ENCODE measurements at regions not wholly inside any gene's neighbourhood (a gene's known extent, or its start where the extent isn't known, plus 50 kb on each side); places are given as distances from the start of the nearest gene placed in this dataset.

DNA sequence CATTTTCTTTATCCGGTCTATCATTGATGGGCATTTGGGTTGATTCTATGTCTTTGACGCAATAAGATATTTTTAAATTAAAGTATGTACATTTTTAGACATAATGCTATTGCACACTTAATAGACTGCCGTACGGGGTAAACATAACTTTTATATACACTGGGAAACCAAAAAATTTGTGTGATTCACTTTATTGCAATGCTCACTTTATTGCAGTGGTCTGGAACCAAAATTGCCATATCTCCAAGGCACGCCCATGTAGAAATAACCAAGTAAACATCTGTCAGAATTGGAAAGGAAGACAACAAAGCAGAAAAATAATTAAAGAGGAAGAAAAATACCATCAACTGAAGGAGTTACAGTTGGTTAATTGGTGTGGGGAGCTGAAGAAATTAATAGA lies 205.8 kb upstream of the CTAGE1 start:
- DNase-seq, result no peak

DNA sequence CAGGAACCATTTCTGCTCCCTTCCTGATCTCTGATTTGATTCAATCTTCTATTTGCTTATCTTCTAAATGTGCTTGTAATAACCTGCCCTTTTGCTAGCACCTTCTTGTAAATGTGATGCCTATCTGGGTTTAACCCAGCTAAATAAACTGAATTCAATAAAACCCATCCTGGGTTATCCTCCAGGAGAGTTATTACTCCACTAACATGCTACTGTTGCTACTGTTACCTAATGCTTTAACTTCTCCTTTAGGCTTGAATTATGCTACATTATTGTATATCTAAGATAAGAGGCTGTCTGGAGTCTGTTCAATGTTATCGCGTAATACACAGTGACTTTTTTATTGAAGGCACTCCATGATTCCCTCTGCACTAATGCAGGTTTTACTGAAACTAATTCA lies 206.5 kb upstream of the CTAGE1 start:
- DNase-seq, result no peak

DNA sequence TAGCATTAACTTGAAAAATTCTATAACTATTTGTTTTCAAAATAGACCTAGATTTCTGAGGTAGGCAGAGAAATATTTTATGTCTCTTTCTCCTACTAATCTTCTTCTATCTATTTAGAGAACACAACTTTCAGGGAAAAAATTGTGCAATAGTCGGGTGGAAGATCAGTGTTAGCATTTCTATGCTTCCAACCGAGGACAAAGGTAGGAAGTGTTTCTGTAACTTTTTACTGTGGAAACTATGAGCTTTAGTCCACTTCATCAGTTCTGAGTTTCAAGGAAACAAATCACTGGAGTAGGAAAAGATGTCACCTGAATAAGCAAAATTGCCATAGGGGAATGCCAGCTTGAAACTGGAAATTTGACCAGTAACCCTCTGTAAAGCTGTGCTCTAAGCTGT lies 207.7 kb upstream of the CTAGE1 start:
- DNase-seq, result no peak

DNA sequence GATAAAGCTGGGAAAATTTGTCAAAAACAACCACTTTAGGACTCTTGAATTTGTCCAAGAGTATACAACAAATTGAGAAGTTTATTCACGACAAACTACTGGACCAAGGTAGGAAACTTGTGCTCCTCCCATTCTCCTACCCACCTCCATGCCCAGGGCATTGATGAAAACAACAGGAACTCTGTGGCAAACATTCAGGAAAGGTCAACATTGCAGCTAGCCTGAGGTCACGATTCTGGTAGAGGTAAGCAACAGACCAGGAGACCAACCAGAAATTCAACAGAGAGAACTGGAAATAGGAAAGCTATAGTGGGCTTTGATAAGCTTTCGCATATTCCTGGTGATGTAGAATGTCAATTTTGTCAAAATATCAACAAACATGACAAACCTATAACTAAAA lies 209.1 kb upstream of the CTAGE1 start:
- DNase-seq, result no peak

DNA sequence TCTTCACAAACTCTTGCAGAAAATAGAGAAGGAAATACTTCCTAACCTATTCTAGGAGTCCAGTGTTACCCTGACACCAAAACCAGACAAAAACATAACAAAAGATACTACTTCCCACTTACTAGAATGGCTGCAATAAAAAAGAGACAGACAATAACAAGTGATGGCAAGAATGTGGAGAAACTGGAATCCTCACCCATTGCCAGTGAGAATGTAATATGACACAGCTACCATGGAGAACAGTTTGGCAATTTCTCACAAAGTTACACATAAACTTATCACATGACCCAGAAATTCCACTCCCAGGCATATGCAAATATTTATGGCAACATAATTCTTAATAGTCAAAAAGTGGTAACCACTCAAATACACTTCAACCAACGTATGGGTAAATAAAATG lies 209.8 kb upstream of the CTAGE1 start:
- DNase-seq, result no peak

DNA sequence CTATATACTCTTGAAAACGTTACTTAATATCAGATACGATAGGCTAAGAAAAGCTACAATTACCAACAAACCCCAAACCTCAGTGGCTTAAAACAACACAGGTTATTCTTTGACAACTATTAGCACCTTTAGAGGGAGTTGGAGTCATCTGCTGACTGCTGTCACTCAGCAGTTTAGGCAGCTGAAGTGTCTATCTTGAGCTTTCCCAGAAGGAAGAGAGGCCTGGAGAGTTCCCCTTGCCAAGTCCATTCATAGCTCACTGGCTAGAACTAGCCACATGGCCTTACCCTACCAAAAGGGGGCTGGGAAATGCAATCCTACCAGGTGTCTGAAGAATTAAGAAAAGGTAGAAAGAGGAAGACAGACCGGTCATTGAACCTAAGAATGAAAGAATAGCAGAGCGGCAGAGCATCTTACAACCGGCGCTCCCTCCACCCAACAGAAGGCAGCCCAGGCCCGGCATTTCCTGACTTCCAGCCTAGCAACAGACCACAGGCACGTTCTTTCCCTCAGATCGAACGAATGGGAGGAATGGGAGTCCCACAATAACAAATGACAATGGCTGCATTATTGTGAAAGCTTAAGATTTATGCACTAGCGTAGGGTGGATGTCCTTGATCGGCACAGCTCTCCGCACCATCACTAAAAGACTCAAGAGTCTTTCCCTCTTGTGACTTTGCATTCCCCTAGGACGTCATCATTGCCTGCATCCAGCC lies 211.2 kb upstream of the CTAGE1 start:
- no peak for DNase-seq

DNA sequence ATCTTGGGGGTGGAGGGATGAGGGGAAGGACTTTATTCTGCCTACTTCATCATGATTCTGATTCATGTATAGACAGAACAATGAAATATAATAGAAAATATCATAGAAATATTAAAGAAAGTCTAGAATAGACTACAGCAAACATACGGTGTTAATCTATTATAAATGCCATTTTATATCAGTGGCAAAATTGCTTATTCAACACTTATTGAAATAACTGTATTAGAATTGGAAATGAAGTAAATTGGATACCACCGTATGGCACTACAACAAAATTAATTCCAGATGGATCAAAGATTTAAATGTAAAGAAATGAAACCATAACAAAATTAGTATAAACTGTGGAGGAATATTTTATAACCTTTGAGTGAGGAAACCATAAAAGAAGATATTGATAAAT lies 213.3 kb upstream of the CTAGE1 start:
- no peak for DNase-seq

DNA sequence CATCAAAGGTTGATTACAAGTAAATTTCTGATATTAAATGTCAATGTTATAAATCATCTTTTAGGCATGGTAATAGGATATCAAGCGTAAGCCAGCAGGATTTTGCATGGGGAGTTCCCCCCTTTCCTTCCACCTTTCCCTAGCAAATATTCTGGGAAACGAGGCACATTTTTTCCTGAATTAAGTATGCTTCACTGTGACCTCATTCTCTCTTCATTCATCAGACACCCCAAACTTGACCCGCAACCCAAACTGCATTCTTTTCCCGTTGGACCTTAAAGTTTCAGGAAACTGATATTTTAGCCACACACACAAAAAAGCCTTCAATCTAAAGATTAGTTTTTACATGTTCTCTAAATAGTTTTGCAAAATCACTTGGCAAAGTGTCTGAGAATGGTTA lies 214.5 kb upstream of the CTAGE1 start:
- DNase-seq, result no peak

DNA sequence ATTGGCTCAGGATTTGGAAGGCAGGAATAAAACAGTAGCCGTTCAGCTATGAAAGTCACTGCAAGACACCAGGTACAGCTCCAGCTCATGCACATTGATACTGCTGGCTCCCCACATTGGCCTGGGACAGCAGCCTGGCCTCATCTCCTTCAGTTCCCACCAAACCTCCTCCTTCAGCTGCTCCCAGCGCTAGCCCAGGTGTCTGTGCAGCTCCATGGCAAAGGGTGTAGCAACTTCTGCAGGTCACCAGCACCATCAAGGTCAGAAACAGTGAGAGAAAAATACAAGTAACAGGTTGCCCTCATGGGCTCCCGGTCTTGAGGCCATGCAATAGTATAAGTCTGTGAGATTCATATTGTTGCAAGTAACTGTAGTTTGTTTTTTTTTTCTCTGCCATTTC lies 216.7 kb upstream of the CTAGE1 start:
- DNase-seq, result no peak

DNA sequence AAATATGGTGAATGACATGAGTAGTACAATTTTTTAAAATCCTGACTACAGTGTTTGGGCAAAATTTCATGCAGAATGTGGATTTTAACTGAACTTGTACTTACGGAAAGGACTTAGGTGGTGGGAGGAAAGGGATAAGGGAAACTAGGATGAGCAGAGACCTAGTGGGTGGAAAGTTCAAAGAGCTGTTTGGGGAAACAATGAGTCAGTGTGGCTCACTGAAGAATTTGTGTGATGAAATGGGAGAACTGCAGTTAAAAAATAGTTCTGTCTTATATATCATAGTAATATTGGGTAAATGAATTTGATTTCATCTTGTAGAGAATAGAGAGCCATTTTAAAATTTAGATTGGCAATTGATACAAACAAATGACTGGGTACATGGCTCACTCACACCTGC lies 220.1 kb upstream of the CTAGE1 start:
- DNase-seq, result no peak

DNA sequence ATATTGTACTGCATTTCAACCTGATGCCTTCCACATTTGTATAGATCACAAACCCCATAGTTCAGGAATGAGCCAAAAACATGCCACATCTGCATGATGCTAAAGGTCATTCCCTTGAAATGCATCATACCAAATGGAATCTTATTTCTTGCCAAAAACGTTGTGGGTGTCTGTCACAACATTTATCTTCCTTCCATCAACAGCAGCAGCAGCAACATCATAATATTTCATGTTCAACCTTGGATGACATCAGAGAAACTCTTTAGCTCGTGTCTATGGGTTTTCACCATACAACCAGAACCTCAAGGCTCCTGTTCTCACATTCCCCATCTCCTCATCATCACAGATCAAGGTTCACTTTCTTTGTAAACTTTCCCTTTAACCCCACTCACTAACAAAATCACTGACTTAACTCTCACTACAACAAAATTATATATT lies 221.3 kb upstream of the CTAGE1 start:
- no peak for DNase-seq

DNA sequence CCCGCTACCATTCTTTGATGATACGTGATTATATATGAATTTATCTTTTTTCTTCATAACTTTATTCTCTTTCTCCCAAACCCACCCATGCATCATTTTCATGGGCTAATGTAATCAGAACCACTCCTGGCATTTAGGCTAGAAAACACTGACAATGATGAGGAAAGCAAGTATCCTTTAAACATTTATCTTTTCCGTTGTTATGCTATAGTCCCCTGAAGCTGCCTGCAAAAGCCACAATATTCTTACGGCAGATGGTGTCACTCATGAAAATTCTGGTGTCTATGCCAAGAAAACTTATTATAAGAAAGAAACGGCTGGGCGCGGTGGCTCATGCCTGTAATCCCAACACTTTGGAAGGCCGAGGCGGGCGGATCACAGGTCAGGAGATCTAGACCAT lies 221.8 kb upstream of the CTAGE1 start:
- DNase-seq, result no peak

DNA sequence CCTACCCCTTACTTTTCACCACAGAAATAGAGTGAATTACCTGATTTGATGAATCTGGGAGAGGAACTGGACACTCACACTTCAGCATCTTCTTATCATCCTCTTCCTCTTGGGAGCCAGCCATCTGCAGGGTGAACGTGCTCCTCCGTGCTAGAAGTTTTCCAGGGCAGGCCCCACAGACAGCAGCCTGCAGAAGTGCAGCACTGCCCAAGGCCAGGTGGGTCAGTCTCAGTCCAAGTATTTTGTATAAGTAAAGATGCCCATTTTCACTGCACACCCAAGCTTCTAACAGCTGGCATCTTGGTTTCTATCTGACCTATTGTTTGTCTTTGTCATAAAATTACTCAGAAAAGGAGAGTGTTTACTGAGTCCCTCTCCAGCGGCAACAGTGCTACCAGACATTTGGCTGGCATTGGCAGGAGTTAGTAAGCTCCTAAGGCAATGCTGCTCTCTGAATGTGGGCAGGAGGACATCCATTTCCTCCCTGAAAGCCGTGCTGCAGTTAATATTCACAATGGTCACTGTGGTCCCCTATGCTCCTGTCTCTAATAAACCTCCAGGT lies 222.6 kb upstream of the CTAGE1 start:
- DNase-seq, result no peak

DNA sequence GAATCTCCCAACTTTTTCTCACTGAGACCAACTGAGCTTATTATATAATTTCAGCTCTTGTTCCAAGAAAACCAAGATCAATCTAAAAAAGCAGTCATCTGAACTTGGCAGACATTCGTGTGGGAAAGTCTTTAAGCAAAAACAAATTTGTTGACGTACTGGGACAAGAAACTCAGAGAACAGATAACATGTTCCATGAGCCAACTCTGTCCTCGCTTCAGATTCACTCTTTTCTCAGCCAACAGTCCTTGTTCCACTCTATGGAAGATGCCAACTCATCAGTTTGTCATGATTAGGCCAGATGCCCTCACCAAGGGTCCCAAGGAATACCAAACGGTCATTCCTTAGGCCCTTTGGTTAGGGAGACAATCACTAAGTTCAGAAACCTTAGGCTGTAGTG lies 224.2 kb upstream of the CTAGE1 start:
- no peak for DNase-seq

DNA sequence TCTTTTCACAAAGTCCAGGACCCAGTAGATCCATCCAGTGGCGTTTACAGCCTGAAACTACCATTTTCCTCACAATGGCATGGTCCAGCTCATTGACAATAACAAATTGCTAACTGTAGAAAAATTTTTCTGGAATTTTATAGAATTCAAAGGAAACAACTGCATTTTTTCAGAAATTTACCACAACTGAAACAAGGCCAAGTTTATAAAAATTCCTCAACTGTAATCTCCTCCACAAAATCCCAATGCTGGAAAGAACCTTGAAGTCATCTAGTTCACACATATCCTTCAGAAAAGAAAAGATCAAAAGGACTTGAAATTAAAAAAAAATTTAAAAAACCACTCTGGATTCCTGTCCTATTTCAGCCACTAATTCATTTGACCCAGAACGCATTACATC lies 226.0 kb upstream of the CTAGE1 start:
- no peak for DNase-seq

DNA sequence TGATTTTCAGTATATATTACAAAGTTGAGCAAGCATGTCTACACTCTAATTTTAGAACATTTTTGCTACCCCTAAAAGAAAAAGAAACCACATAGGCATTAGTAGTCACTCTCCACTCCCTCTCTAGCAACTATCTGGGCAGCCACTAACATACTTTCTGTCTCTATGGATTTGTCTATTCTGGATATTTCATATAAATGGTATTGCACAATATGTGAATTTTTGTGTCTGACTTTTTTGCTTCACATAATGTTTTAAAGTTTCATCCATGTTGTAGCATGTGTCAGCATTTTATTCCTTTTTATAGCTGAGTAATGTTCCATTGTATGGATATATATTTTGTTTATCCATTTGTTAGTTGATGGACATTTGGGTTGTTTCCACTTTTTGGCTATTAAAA lies 232.5 kb upstream of the CTAGE1 start:
- DNase-seq, result no peak

DNA sequence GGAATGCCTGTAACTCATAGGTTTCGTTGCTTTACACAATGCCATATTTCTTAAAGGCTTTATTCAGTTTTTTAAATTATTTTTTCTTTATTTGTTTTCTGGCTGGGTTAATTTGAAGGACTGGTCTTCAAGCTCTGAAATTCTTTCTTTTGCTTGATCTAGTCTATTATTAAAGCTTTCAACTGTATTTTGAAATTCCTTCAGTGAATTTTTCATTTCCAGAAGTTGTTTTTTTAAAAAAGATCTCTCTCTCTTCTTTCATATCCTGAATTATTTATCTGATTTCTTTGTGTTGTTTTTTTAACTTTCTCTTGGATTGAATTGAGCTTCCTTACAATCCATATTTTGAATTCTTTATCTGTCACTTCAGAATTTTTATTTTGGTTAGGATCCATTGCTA lies 239.9 kb upstream of the CTAGE1 start:
- DNase-seq, result no peak

DNA sequence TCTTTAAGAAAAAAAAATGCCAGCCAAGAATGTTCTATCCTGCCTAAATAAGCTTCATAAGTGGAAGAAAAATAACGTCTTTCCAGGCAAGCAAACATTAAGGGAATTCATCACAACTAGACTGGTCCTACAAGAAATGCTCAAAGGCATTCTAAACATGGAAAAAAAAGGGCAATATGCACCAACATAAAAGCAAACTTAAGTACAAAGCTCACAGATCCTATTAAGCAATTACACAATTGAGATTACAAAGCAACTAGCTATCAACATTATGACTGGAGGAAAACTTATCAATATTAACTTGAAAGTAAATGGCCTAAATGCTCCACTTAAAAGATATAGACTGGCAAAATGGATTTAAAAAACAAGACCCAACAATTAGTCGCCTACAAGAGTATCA lies 240.6 kb upstream of the CTAGE1 start:
- no peak for DNase-seq

DNA sequence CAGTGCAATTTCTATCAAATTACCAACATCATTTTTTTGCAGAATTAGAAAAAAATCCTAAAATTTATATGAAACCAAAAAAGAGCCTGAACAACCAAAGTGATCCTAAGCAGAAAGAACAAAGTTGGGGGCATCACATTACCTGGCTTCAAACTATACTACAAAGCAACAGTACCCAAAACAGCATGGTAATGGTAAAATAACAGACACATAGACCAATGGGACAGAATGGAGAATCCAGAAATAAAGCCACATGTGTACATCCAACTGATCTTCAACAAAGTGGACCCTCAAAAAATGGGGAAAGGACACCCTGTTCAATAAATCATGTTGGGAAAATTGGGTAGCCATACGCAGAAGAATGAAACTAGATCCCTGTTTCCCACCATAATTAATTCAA lies 245.7 kb upstream of the CTAGE1 start:
- no peak for DNase-seq

DNA sequence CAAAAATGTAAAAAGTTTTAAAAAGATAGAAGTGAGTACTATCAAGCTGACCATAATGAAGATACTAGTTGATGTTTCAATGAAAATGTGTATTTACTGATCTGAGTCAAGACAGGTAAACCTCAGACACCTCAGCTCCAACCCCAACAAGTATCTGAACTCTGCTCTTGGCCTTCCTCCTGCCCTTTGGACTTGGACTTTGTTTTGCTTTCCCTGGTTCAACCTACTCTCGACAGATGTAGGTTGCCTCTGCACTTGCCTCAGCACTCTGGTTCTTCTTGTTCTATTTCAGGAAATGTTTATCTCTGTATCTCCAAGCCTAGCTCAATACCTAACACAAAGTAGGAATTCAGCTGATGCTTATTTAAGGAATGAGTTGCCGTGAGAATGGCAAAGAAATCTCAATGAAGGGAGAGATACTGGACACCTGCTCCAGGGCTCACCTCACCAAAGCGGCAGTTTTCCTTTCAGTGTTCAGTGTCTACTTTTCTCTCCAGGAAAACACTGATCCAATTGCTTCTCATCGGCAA lies 248.8 kb upstream of the CTAGE1 start:
- no peak for DNase-seq

DNA sequence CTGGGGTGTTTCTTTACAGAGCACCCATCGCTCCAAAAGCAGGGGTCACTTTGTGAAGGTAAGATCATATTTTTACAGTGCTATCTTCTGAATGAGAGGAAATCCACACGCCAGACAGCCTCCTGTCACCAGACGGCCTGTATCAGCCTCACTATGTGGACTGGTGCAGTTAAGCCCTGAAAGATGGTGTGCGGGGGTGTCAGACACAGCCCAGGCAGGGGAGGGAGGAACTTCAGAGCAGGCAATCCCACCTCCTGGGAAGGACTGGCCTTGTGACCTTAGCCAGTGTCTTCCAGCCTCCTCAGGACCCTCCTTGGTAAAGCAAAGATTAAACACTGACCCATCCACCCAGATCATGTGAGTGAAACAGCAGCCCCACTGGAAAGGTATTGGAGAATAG lies 249.4 kb upstream of the CTAGE1 start:
- no peak for DNase-seq

DNA sequence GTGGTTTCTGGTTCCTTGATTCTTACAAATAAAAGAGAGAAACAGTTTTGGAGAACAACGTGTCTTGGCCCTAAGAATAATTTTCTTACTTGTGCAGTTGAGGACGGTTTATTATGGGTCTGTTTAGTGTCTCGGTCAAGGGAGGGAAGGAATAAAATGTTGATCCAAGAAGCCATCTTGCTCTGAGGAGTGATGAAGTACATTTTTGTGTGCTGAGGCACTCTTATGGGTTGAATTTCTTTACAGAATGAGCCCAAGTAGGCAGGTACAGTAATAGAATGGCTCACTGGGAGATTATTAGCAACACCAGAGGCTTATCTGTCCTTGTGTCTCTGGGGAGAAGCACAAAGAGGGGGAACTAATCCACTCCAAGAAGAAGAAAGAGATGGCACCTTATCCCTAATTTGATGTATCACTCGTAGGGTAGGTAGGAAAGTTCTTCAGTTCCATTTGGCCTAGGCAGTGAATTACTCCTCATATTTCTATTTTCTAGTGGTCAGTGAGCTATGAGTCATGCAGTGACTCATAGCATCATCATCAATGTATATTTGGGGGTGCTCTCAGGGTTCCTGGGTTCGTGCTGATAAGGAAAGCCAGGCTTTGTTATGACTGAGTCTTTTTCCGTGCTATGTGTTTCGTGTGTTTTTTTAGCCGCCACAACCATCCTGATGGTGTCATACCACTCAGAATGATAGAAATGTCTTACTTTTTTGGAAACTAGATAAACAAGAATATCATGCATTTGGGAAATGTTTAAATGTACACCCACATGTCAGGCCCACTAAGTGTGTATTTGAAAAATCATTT lies 250.1 kb upstream of the CTAGE1 start:
- no peak for DNase-seq

DNA sequence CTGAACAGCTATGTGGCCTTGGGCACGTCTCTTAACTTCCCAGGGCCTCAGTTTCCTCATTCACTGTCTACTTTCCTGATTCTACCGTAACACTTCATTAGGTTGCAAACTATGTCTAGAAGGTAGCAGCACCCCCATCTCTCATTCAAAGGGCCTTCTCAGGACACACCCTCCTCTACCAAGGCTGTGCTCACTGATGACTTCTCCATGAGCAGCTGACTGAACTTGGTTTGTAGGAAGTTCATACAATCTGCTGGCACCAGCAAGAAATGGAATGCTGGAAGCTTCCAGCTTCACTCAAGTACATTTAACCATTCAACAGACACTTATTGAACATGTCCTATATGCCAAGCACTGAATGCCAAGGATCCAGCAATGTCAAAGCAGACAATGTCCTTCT lies 250.8 kb upstream of the CTAGE1 start:
- DNase-seq, result no peak
